OCI-LY7 (cell line): ENCODE measurements at regions not wholly inside any gene's neighbourhood (a gene's known extent, or its start where the extent isn't known, plus 50 kb on each side); places are given as distances from the start of the nearest gene placed in this dataset.

Experiments
- CTCF ChIP-seq: fragments of 200-600 bp; sonication (generic); conservative IDR thresholded peaks from 2 replicates; pipeline ENCODE4 v1.5.1; 2014; ENCODE audit warnings: mild to moderate bottlenecking, antibody characterized with exemption, low read length, moderate library complexity, mixed read lengths
- EZH2phosphoT487 ChIP-seq: fragments of 200-600 bp; sonication (generic); IDR thresholded peaks from 2 replicates; pipeline ENCODE4 v1.6.1; 2018; ENCODE audit warnings: low read depth, borderline replicate concordance, mild to moderate bottlenecking, mixed run types, antibody characterized with exemption, low read length, moderate library complexity, mixed read lengths

GRCh38 chr10:43898592-43898991 lies 249.9 kb upstream of the ZNF32 start:
- TF ChIP-seq CTCF, result no peak
- no peak for TF ChIP-seq EZH2phosphoT487
